Karpas-422 (cell line): ENCODE measurements at regions not wholly inside any gene's neighbourhood (a gene's known extent, or its start where the extent isn't known, plus 50 kb on each side); places are given as distances from the start of the nearest gene placed in this dataset.
"Not testable (repeated sequence)": the region's sequence is repeated elsewhere in the genome, so short reads cannot be mapped to it uniquely, and the experiment has no call there.

Experiments used
- DNase-seq: peaks from one replicate; pipeline ENCODE4 v3.0.0-alpha.2; 2015
- H2AFZ ChIP-seq: fragments of 200-600 bp; sonication (generic); 2 replicates; pipeline ENCODE4 v1.6.1; 2014; ENCODE audit warnings: antibody characterized with exemption, low read length, mixed read lengths
- H3K27ac ChIP-seq: fragments of 200-600 bp; sonication (generic); 2 replicates; pipeline ENCODE4 v1.5.1; 2014; ENCODE audit warnings: mild to moderate bottlenecking, low read length, moderate library complexity
- H3K27me3 ChIP-seq: fragments of 200-600 bp; sonication (generic); 2 replicates; pipeline ENCODE4 v1.6.1; 2014; ENCODE audit warnings: low read length, mixed read lengths
- H3K36me3 ChIP-seq: fragments of 200-600 bp; sonication (generic); 2 replicates; pipeline ENCODE4 v1.6.1; 2014; ENCODE audit warnings: low read length, mixed read lengths; ENCODE audit not compliant: insufficient read depth
- H3K4me1 ChIP-seq: fragments of 200-600 bp; sonication (generic); 2 replicates; pipeline ENCODE4 v1.6.1; 2014; ENCODE audit warnings: mild to moderate bottlenecking, low read length, mixed read lengths
- H3K4me2 ChIP-seq: fragments of 200-600 bp; sonication (generic); 2 replicates; pipeline ENCODE4 v1.6.1; 2014; ENCODE audit warnings: low read length, low read depth, mild to moderate bottlenecking; ENCODE audit not compliant: poor library complexity, severe bottlenecking
- H3K4me3 ChIP-seq: fragments of 200-600 bp; sonication (generic); 2 replicates; pipeline ENCODE4 v1.5.1; 2014; ENCODE audit warnings: mild to moderate bottlenecking, antibody characterized with exemption, low read length, mixed read lengths
- H3K79me2 ChIP-seq: fragments of 200-600 bp; sonication (generic); 2 replicates; pipeline ENCODE4 v1.6.1; 2014; ENCODE audit warnings: mild to moderate bottlenecking, low read length, mixed read lengths
- H3K9ac ChIP-seq: fragments of 200-600 bp; sonication (generic); 2 replicates; pipeline ENCODE4 v1.6.0; 2014; ENCODE audit warnings: low read length
- H3K9me2 ChIP-seq: fragments of 200-600 bp; sonication (generic), shearing (Covaris generic); replicated peaks from 2 replicates; pipeline ENCODE4 v1.6.0; 2014; ENCODE audit warnings: mild to moderate bottlenecking, low read length, moderate library complexity; ENCODE audit not compliant: insufficient read depth
- H3K9me3 ChIP-seq: fragments of 300-700, 200-600 bp; sonication (generic); 2 replicates; pipeline ENCODE4 v1.6.1; 2014; ENCODE audit warnings: low read length, mixed read lengths
- H4K20me1 ChIP-seq: fragments of 200-600 bp; sonication (generic); 2 replicates; pipeline ENCODE4 v1.6.1; 2014; ENCODE audit warnings: mild to moderate bottlenecking, antibody characterized with exemption, low read length, low read depth; ENCODE audit not compliant: insufficient read depth

GRCh38 chr19:14293816-14294170, 87.5 kb upstream of the ADGRE5 start:
- not testable (repeated sequence) for H3K4me3 ChIP-seq, H3K4me2 ChIP-seq, DNase-seq, H3K9me3 ChIP-seq, H3K9ac ChIP-seq, H3K4me1 ChIP-seq, H3K27me3 ChIP-seq, H4K20me1 ChIP-seq, H3K36me3 ChIP-seq, H3K27ac ChIP-seq, H3K9me2 ChIP-seq, H3K79me2 ChIP-seq, H2AFZ ChIP-seq

- not testable (repeated sequence) for H3K9me3 ChIP-seq, H3K27me3 ChIP-seq, H3K4me1 ChIP-seq, H3K27ac ChIP-seq, H3K79me2 ChIP-seq, DNase-seq, H3K4me3 ChIP-seq, H3K36me3 ChIP-seq, H4K20me1 ChIP-seq, H2AFZ ChIP-seq, H3K9me2 ChIP-seq, H3K9ac ChIP-seq, H3K4me2 ChIP-seq
Measured at GRCh38 chr19:14293101-14293815, 87.3 kb upstream of the ADGRL1 start.

GRCh38 chr19:14289810-14290209, 83.8 kb upstream of the ADGRL1 start:
- not testable (repeated sequence) for H3K9ac ChIP-seq, H4K20me1 ChIP-seq, H3K4me2 ChIP-seq, H3K36me3 ChIP-seq, H3K4me1 ChIP-seq, H3K27me3 ChIP-seq, H3K79me2 ChIP-seq, DNase-seq, H2AFZ ChIP-seq, H3K9me2 ChIP-seq, H3K9me3 ChIP-seq, H3K4me3 ChIP-seq, H3K27ac ChIP-seq

GRCh38 chr19:14287837-14288236, 81.9 kb upstream of the ADGRL1 start:
- not testable (repeated sequence) for H3K4me1 ChIP-seq, H3K9me2 ChIP-seq, H3K9me3 ChIP-seq, H3K27ac ChIP-seq, DNase-seq, H3K36me3 ChIP-seq, H3K79me2 ChIP-seq, H2AFZ ChIP-seq, H3K27me3 ChIP-seq, H3K4me3 ChIP-seq, H3K9ac ChIP-seq, H3K4me2 ChIP-seq, H4K20me1 ChIP-seq

GRCh38 chr19:14286594-14286993, 80.6 kb upstream of the ADGRL1 start:
- H3K9ac ChIP-seq, H2AFZ ChIP-seq, H3K4me2 ChIP-seq, H3K36me3 ChIP-seq, DNase-seq, H3K27me3 ChIP-seq, H3K79me2 ChIP-seq, H3K9me2 ChIP-seq, H3K27ac ChIP-seq, H3K4me1 ChIP-seq, H4K20me1 ChIP-seq, H3K4me3 ChIP-seq, H3K9me3 ChIP-seq: not testable (repeated sequence)

- not testable (repeated sequence) for H3K36me3 ChIP-seq, H3K27me3 ChIP-seq, H3K9me3 ChIP-seq, H3K79me2 ChIP-seq, H2AFZ ChIP-seq, H3K27ac ChIP-seq, H4K20me1 ChIP-seq, H3K9ac ChIP-seq, H3K9me2 ChIP-seq, H3K4me1 ChIP-seq, DNase-seq, H3K4me2 ChIP-seq, H3K4me3 ChIP-seq
Measured at GRCh38 chr19:14285726-14286125, 79.8 kb upstream of the ADGRL1 start.

GRCh38 chr19:14283813-14284520, 78.0 kb upstream of the ADGRL1 start:
- H3K79me2 ChIP-seq, H3K4me2 ChIP-seq, H3K27me3 ChIP-seq, H3K9ac ChIP-seq, H3K4me3 ChIP-seq, H3K9me2 ChIP-seq, H3K27ac ChIP-seq, H3K9me3 ChIP-seq, H4K20me1 ChIP-seq, H3K36me3 ChIP-seq, H2AFZ ChIP-seq, H3K4me1 ChIP-seq, DNase-seq: not testable (repeated sequence)

- H3K36me3 ChIP-seq, H4K20me1 ChIP-seq, H3K79me2 ChIP-seq, H3K27ac ChIP-seq, H3K9ac ChIP-seq, H3K4me3 ChIP-seq, DNase-seq, H3K27me3 ChIP-seq, H3K4me1 ChIP-seq, H2AFZ ChIP-seq, H3K9me3 ChIP-seq, H3K4me2 ChIP-seq, H3K9me2 ChIP-seq: not testable (repeated sequence)
Measured at GRCh38 chr19:14279270-14279669, 73.3 kb upstream of the ADGRL1 start.
